ENCODE measurements at regions not wholly inside any gene's neighbourhood (a gene's known extent, or its start where the extent isn't known, plus 50 kb on each side); places are given as distances from the start of the nearest gene placed in this dataset.
"Not testable (repeated sequence)": the region's sequence is repeated elsewhere in the genome, so short reads cannot be mapped to it uniquely, and the experiment has no call there.

- Histone ChIP-seq H3K4me2 (ENCODE audit: low read length) (no peak overlapping the region), H3K9ac (ENCODE audit: low read length) (no peak overlapping the region), H3K27ac (ENCODE audit: low read length) (no peak overlapping the region), H2AFZ (ENCODE audit: low read depth, low read length) (no peak overlapping the region), H3K9me3 (ENCODE audit: low read length) (no peaks in the 10 kb centered on the region), H3K9me2 (ENCODE audit: insufficient read depth, low read length) (no peaks in the 10 kb centered on the region), H3K27me3 (ENCODE audit: insufficient read depth, low read depth, low read length) (no peaks in the 10 kb centered on the region), H3K79me2 (replicated peaks; ENCODE audit: insufficient read depth, low read length) (no peaks in the 10 kb centered on the region), H3K4me3 (ENCODE audit: low read length) (no peak overlapping the region), H3F3A (ENCODE audit: insufficient read depth, low read length, poor library complexity, severe bottlenecking) (no peaks in the 10 kb centered on the region), H4K20me1 (ENCODE audit: insufficient read depth) (no peaks in the 10 kb centered on the region), H3K36me3 (ENCODE audit: insufficient read depth, low read length) (no peaks in the 10 kb centered on the region)
- TF ChIP-seq SMC3 (conservative IDR thresholded peaks at IDR 0.05; ENCODE audit: poor library complexity) (no peak), EP300 (conservative IDR thresholded peaks at IDR 0.05; ENCODE audit: poor library complexity, severe bottlenecking) (no peak), REST (IDR thresholded peaks at IDR 0.05; ENCODE audit: borderline replicate concordance) (no peak), RAD21 (conservative IDR thresholded peaks at IDR 0.05) (no peak), TAF1 (IDR thresholded peaks at IDR 0.05; ENCODE audit: low read depth) (no peak), MXI1 (conservative IDR thresholded peaks at IDR 0.05; ENCODE audit: poor library complexity, severe bottlenecking) (no peak), EZH2 (IDR thresholded peaks at IDR 0.05; ENCODE audit: borderline replicate concordance, insufficient read depth, low read length, poor library complexity, severe bottlenecking) (no peak), POLR2AphosphoS5 (IDR thresholded peaks at IDR 0.05) (no peak)
- TF ChIP-seq, protein P1, sequence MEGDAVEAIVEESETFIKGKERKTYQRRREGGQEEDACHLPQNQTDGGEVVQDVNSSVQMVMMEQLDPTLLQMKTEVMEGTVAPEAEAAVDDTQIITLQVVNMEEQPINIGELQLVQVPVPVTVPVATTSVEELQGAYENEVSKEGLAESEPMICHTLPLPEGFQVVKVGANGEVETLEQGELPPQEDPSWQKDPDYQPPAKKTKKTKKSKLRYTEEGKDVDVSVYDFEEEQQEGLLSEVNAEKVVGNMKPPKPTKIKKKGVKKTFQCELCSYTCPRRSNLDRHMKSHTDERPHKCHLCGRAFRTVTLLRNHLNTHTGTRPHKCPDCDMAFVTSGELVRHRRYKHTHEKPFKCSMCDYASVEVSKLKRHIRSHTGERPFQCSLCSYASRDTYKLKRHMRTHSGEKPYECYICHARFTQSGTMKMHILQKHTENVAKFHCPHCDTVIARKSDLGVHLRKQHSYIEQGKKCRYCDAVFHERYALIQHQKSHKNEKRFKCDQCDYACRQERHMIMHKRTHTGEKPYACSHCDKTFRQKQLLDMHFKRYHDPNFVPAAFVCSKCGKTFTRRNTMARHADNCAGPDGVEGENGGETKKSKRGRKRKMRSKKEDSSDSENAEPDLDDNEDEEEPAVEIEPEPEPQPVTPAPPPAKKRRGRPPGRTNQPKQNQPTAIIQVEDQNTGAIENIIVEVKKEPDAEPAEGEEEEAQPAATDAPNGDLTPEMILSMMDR (IDR thresholded peaks at IDR 0.05; ENCODE audit: poor library complexity, severe bottlenecking) = peak; percentile 37
Measured at GRCh38 chr2:231648579-231649174, 56.0 kb downstream of the TEX44 start.

DNA sequence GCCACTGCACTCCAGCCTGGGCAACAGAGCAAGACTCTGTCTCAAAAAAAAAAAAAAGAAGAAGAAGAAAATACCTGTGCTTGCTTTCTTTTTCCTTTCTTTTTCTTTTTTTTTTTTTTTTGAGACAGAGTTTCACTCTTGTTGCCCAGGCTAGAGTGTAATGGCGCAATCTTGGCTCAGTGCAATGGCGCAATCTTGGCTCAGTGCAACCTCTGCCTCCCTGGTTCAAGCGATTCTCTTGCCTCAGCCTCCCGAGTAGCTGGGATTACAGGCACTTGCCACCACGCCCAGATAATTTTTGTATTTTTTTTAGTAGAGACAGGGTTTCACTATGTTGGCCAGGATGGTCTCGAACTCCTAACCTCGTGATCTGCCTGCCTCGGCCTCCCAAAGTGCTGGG lies 56.8 kb upstream of the PTMA start:
- H3F3A ChIP-seq (ENCODE audit: insufficient read depth, low read length, poor library complexity, severe bottlenecking) = not testable (repeated sequence)

DNA sequence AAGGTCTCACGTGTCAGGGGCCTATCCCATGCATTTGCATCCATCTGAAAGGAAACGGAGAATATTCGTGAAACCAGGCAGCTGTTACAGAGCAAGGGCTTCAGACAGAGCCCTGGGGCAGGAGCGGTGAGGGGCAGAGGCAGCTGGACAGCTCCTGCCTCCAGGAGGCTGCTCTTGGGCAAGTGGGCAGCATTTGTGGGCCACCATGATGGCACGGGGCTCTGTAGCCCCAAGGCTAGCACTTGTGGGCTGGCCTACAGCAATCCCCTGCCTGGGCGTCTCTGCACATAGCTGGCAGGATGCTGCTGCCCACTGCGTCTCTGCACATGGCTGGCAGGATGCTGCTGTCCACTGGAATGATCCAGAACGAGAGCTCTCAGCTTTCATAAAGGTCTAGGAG lies 52.8 kb upstream of the PTMA start:
- Histone ChIP-seq H3K27me3 (ENCODE audit: insufficient read depth, low read depth, low read length) (no peaks in the 10 kb centered on the region), H4K20me1 (ENCODE audit: insufficient read depth) (no peaks in the 10 kb centered on the region), H2AFZ (ENCODE audit: low read depth, low read length) (no peak overlapping the region), H3K4me2 (ENCODE audit: low read length) (no peak overlapping the region), H3K9me3 (ENCODE audit: low read length) (no peaks in the 10 kb centered on the region), H3K9ac (ENCODE audit: low read length) (no peak overlapping the region), H3K79me2 (replicated peaks; ENCODE audit: insufficient read depth, low read length) (no peaks in the 10 kb centered on the region), H3K27ac (ENCODE audit: low read length) (no peak overlapping the region), H3K9me2 (ENCODE audit: insufficient read depth, low read length) (no peaks in the 10 kb centered on the region), H3K36me3 (ENCODE audit: insufficient read depth, low read length) (no peaks in the 10 kb centered on the region), H3F3A (ENCODE audit: insufficient read depth, low read length, poor library complexity, severe bottlenecking) (no peaks in the 10 kb centered on the region), H3K4me3 (ENCODE audit: low read length) (no peak overlapping the region)
- TF ChIP-seq TAF1 (IDR thresholded peaks at IDR 0.05; ENCODE audit: low read depth) (no peak), RAD21 (conservative IDR thresholded peaks at IDR 0.05) (no peak), SMC3 (conservative IDR thresholded peaks at IDR 0.05; ENCODE audit: poor library complexity) (no peak), EP300 (conservative IDR thresholded peaks at IDR 0.05; ENCODE audit: poor library complexity, severe bottlenecking) (no peak), MXI1 (conservative IDR thresholded peaks at IDR 0.05; ENCODE audit: poor library complexity, severe bottlenecking) (no peak), POLR2AphosphoS5 (IDR thresholded peaks at IDR 0.05) (no peak), REST (IDR thresholded peaks at IDR 0.05; ENCODE audit: borderline replicate concordance) (no peak), EZH2 (IDR thresholded peaks at IDR 0.05; ENCODE audit: borderline replicate concordance, insufficient read depth, low read length, poor library complexity, severe bottlenecking) (no peak)
- TF ChIP-seq, protein P1 (IDR thresholded peaks at IDR 0.05; ENCODE audit: poor library complexity, severe bottlenecking) = no peak

More for the DNA sequence above, 56.8 kb upstream of the PTMA start:
- H3K9me3 ChIP-seq (ENCODE audit: low read length); H3K27ac ChIP-seq (ENCODE audit: low read length); H3K9ac ChIP-seq (ENCODE audit: low read length); H3K4me2 ChIP-seq (ENCODE audit: low read length); H3K4me3 ChIP-seq (ENCODE audit: low read length); H3K79me2 ChIP-seq (replicated peaks; ENCODE audit: insufficient read depth, low read length); H3K36me3 ChIP-seq (ENCODE audit: insufficient read depth, low read length); H4K20me1 ChIP-seq (ENCODE audit: insufficient read depth); H3K27me3 ChIP-seq (ENCODE audit: insufficient read depth, low read depth, low read length); H3K9me2 ChIP-seq (ENCODE audit: insufficient read depth, low read length); H2AFZ ChIP-seq (ENCODE audit: low read depth, low read length): not testable (repeated sequence)
